Neuronal stem cell (in vitro differentiated cells): ENCODE measurements at regions not wholly inside any gene's neighbourhood (a gene's known extent, or its start where the extent isn't known, plus 50 kb on each side); places are given as distances from the start of the nearest gene placed in this dataset.

Experiments used
- DNase-seq: peaks from one replicate; pipeline ENCODE4 v3.0.0-alpha.2; 2013; ENCODE audit warnings: low spot score
- H2AFZ ChIP-seq: one replicate; pipeline ENCODE4 v1.6.1; 2013; ENCODE audit warnings: mild to moderate bottlenecking, low read length, inconsistent platforms
- H2AK5ac ChIP-seq: 2 replicates; pipeline ENCODE4 v1.6.1; 2013; ENCODE audit warnings: low read depth, mild to moderate bottlenecking, inconsistent platforms, low read length, moderate library complexity, mixed read lengths
- H2BK120ac ChIP-seq: 2 replicates; pipeline ENCODE4 v1.6.1; 2013; ENCODE audit warnings: low read depth, mild to moderate bottlenecking, inconsistent platforms, low read length, moderate library complexity, mixed read lengths
- H2BK12ac ChIP-seq: one replicate; pipeline ENCODE4 v1.6.1; 2013; ENCODE audit warnings: low read length, inconsistent platforms
- H2BK15ac ChIP-seq: 2 replicates; pipeline ENCODE4 v1.6.1; 2013; ENCODE audit warnings: mild to moderate bottlenecking, low read length, inconsistent platforms, mixed read lengths
- H2BK5ac ChIP-seq: one replicate; pipeline ENCODE4 v1.6.1; 2013; ENCODE audit warnings: inconsistent platforms, mild to moderate bottlenecking, low read length, moderate library complexity
- H3K14ac ChIP-seq: one replicate; pipeline ENCODE4 v1.6.1; 2013; ENCODE audit warnings: low read length, inconsistent platforms
- H3K18ac ChIP-seq: 2 replicates; pipeline ENCODE4 v1.6.1; 2013; ENCODE audit warnings: low read length, inconsistent platforms
- H3K23ac ChIP-seq: 2 replicates; pipeline ENCODE4 v1.6.1; 2013; ENCODE audit warnings: low read depth, mild to moderate bottlenecking, mixed read lengths, low read length, inconsistent platforms; ENCODE audit not compliant: poor library complexity
- H3K27ac ChIP-seq: replicated peaks from 3 replicates; pipeline ENCODE4 v1.5.1; 2013; ENCODE audit warnings: low read length, inconsistent platforms
- H3K27me3 ChIP-seq, 3 experiments: 2 replicates each; pipeline ENCODE4 v1.6.1; 2013; ENCODE audit warnings: low read length in 3 of 3, mild to moderate bottlenecking in 2 of 3, inconsistent platforms in 1 of 3, low read depth in 1 of 3, mixed read lengths in 1 of 3, moderate library complexity in 1 of 3; ENCODE audit not compliant: control insufficient read depth in 3 of 3, insufficient read depth in 3 of 3
- H3K36me3 ChIP-seq, 2 donors: replicated peaks in 1 of 2; 2 replicates each; pipeline ENCODE4 v1.6.1; 2013; ENCODE audit warnings: low read length in 2 of 2; ENCODE audit not compliant: control insufficient read depth in 2 of 2, insufficient read depth in 2 of 2
- H3K4ac ChIP-seq: 2 replicates; pipeline ENCODE4 v1.6.1; 2013; ENCODE audit warnings: inconsistent platforms, mild to moderate bottlenecking, low read length, moderate library complexity
- H3K4me1 ChIP-seq, 2 donors: 1 replicate in 1 of 2; 2 replicates in 1 of 2; pipeline ENCODE4 v1.6.1; 2013; ENCODE audit warnings: low read length in 2 of 2, low read depth in 1 of 2; ENCODE audit not compliant: control insufficient read depth in 2 of 2, insufficient read depth in 1 of 2
- H3K4me2 ChIP-seq: one replicate; pipeline ENCODE4 v1.6.1; 2013; ENCODE audit warnings: mild to moderate bottlenecking, low read length, inconsistent platforms; ENCODE audit not compliant: insufficient read depth, poor library complexity, severe bottlenecking
- H3K4me3 ChIP-seq, 2 donors: 2 replicates each; pipeline ENCODE4 v1.5.1; 2013; ENCODE audit warnings: low read length in 2 of 2, mild to moderate bottlenecking in 2 of 2, inconsistent platforms in 1 of 2, moderate library complexity in 1 of 2
- H3K79me1 ChIP-seq: one replicate; pipeline ENCODE4 v1.6.1; 2013; ENCODE audit warnings: low read depth, mild to moderate bottlenecking, inconsistent platforms, low read length, moderate library complexity
- H3K9ac ChIP-seq: one replicate; pipeline ENCODE4 v1.6.1; 2013; ENCODE audit warnings: mild to moderate bottlenecking, low read depth, low read length, inconsistent platforms; ENCODE audit not compliant: poor library complexity
- H3K9me3 ChIP-seq, 2 donors: replicated peaks in 1 of 2; 2 replicates each; pipeline versions ENCODE3 to v1.6.1; 2013; ENCODE audit warnings: low read length in 2 of 2, mild to moderate bottlenecking in 2 of 2, inconsistent platforms in 1 of 2, low read depth in 1 of 2, mixed read lengths in 1 of 2, moderate library complexity in 1 of 2; ENCODE audit not compliant: control insufficient read depth in 2 of 2, insufficient read depth in 1 of 2
- H4K8ac ChIP-seq: one replicate; pipeline ENCODE4 v1.6.1; 2013; ENCODE audit warnings: low read depth, mild to moderate bottlenecking, inconsistent platforms, low read length, moderate library complexity
- H4K91ac ChIP-seq: one replicate; pipeline ENCODE4 v1.6.1; 2013; ENCODE audit warnings: low read length, low read depth, mild to moderate bottlenecking, inconsistent platforms; ENCODE audit not compliant: poor library complexity
- WGBS, 2 donors: extraction: QIAGEN DNeasy Blood & Tissue Kit; methylation state at CpG; one replicate each; pipeline ENCODE4 v1.1.7; 2013; ENCODE audit warnings: missing lambda C conversion rate in 2 of 2, mixed read lengths in 1 of 2; ENCODE audit not compliant: insufficient read length in 2 of 2, insufficient replicate concordance in 1 of 2; ENCODE audit errors: extremely low coverage in 2 of 2; 5-methylcytosine and 5-hydroxymethylcytosine counted together

GRCh38 chr3:67176396-67176795 lies 178.3 kb downstream of the KBTBD8 start:
- Histone ChIP-seq H3K4ac (no peak overlapping the region), H3K9me3 (peaks cover 0 to 6% of the 10 kb centered on the region in 2 donors), H2BK15ac (no peak overlapping the region), H3K4me2 (no peak overlapping the region), H2BK120ac (no peak overlapping the region), H3K4me1 (no peaks in the 10 kb centered on the region), H2BK5ac (no peak overlapping the region), H3K4me3 (no peak overlapping the region), H2BK12ac (no peak overlapping the region), H3K14ac (no peak overlapping the region), H3K9ac (no peak overlapping the region), H2AK5ac (no peak overlapping the region), H3K27ac (no peak overlapping the region), H3K18ac (no peak overlapping the region), H2AFZ (no peak overlapping the region), H3K23ac (no peak overlapping the region), H3K36me3 (no peaks in the 10 kb centered on the region), H4K91ac (no peak overlapping the region), H4K8ac (no peak overlapping the region), H3K79me1 (no peaks in the 10 kb centered on the region), H3K27me3 (no peaks in the 10 kb centered on the region)
- WGBS, 2 donors, result no CpG with 5 or more reads among the region's 2 CpGs
- DNase-seq, result no peak

GRCh38 chr3:67192466-67192865 lies 194.4 kb downstream of the KBTBD8 start:
- no peak overlapping the region for H2AFZ ChIP-seq
- no CpG with 5 or more reads among the region's 8 CpGs for WGBS, 2 donors
- no peak overlapping the region for H2BK15ac ChIP-seq
- H4K8ac ChIP-seq, result no peak overlapping the region
- H3K4me2 ChIP-seq, result no peak overlapping the region
- no peaks in the 10 kb centered on the region for H3K9me3 ChIP-seq
- H2BK120ac ChIP-seq, result no peak overlapping the region
- DNase-seq, result no peak
- H2AK5ac ChIP-seq, result no peak overlapping the region
- no peak overlapping the region for H3K23ac ChIP-seq
- no peaks in the 10 kb centered on the region for H3K36me3 ChIP-seq
- no peaks in the 10 kb centered on the region for H3K4me1 ChIP-seq
- no peak overlapping the region for H3K18ac ChIP-seq
- H4K91ac ChIP-seq, result no peak overlapping the region
- no peaks in the 10 kb centered on the region for H3K27me3 ChIP-seq
- H3K9ac ChIP-seq, result no peak overlapping the region
- no peak overlapping the region for H3K27ac ChIP-seq
- H3K14ac ChIP-seq, result no peak overlapping the region
- no peak overlapping the region for H3K4ac ChIP-seq
- no peak overlapping the region for H3K4me3 ChIP-seq
- H2BK12ac ChIP-seq, result no peak overlapping the region
- no peaks in the 10 kb centered on the region for H3K79me1 ChIP-seq
- no peak overlapping the region for H2BK5ac ChIP-seq

GRCh38 chr3:67196677-67197076 lies 198.6 kb downstream of the KBTBD8 start:
- Histone ChIP-seq H4K91ac (no peak overlapping the region), H2BK12ac (no peak overlapping the region), H2BK120ac (no peak overlapping the region), H3K18ac (no peak overlapping the region), H3K79me1 (no peaks in the 10 kb centered on the region), H3K4me3 (no peak overlapping the region), H2BK5ac (no peak overlapping the region), H3K4me2 (no peak overlapping the region), H4K8ac (no peak overlapping the region), H3K36me3 (no peaks in the 10 kb centered on the region), H3K27me3 (no peaks in the 10 kb centered on the region), H3K23ac (no peak overlapping the region), H3K4ac (no peak overlapping the region), H3K9ac (no peak overlapping the region), H3K27ac (no peak overlapping the region), H2BK15ac (no peak overlapping the region), H2AK5ac (no peak overlapping the region), H3K14ac (no peak overlapping the region), H3K4me1 (peaks cover 0 to 4% of the 10 kb centered on the region in 2 donors), H2AFZ (no peak overlapping the region), H3K9me3 (no peaks in the 10 kb centered on the region)
- DNase-seq, result no peak
- no CpG with 5 or more reads among the region's 9 CpGs for WGBS, 2 donors

- Histone ChIP-seq H4K8ac (no peak overlapping the region), H2AFZ (no peak overlapping the region), H3K23ac (no peak overlapping the region), H3K9me3 (no peaks in the 10 kb centered on the region), H2BK12ac (no peak overlapping the region), H2BK120ac (no peak overlapping the region), H3K27ac (no peak overlapping the region), H3K36me3 (no peaks in the 10 kb centered on the region), H3K4me3 (no peak overlapping the region), H3K79me1 (no peaks in the 10 kb centered on the region), H2AK5ac (no peak overlapping the region), H3K4me2 (no peak overlapping the region), H3K18ac (no peak overlapping the region), H3K14ac (no peak overlapping the region), H2BK5ac (no peak overlapping the region), H4K91ac (no peak overlapping the region), H3K4me1 (peaks cover 0 to 4% of the 10 kb centered on the region in 2 donors), H3K9ac (no peak overlapping the region), H3K4ac (no peak overlapping the region), H3K27me3 (no peaks in the 10 kb centered on the region), H2BK15ac (no peak overlapping the region)
- DNase-seq, result no peak
- no CpG with 5 or more reads among the region's 1 CpG for WGBS, 2 donors
Measured at GRCh38 chr3:67198374-67198773, 200.3 kb downstream of the KBTBD8 start.
